ENCODE measurements at regions not wholly inside any gene's neighbourhood (a gene's known extent, or its start where the extent isn't known, plus 50 kb on each side); places are given as distances from the start of the nearest gene placed in this dataset.

DNA sequence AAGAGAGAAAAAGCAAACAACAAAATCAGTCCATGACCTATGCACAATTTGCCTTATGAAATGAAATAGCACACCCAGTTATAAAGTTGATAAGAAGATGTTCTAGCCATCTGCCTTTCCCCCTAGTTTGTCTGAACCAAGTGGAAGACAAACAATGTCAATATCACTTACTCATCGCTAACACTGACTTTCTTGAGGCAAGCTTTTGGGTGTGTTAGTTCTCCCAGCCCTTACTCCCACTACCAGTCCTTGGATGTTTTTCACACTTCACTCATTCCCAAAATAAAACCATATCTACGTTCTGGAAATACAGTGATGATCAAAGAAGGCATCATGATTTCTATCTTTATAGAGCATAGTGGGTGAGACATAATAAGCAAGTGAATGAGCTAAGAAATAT lies 393.8 kb downstream of the PCDH20 start:
- DNase-seq, result no peak

- no peak for DNase-seq
Measured at GRCh38 chr13:61013796-61014195, 401.9 kb downstream of the PCDH20 start.

DNA sequence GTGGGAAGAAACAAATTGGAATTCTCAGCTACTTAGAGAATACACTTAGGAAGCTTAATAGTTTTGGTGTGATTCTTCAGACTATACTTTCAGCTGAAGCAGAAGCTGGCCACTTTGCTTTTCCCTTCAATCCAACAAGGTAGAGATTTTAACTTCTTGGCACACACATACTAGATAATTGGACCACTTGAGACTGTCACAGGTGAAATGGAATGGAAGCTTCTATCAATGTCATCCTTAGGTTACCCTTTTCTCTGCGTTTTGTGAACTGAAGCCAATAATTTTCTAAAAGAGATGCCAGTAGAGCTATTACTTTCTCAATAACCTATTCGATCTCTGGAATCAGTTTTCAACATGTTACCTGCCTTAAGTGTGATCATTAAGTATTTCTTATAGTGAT lies 405.3 kb downstream of the PCDH20 start:
- DNase-seq, result no peak

GRCh38 chr13:61002686-61003085 lies 413.0 kb downstream of the PCDH20 start:
- DNase-seq, result no peak

DNA sequence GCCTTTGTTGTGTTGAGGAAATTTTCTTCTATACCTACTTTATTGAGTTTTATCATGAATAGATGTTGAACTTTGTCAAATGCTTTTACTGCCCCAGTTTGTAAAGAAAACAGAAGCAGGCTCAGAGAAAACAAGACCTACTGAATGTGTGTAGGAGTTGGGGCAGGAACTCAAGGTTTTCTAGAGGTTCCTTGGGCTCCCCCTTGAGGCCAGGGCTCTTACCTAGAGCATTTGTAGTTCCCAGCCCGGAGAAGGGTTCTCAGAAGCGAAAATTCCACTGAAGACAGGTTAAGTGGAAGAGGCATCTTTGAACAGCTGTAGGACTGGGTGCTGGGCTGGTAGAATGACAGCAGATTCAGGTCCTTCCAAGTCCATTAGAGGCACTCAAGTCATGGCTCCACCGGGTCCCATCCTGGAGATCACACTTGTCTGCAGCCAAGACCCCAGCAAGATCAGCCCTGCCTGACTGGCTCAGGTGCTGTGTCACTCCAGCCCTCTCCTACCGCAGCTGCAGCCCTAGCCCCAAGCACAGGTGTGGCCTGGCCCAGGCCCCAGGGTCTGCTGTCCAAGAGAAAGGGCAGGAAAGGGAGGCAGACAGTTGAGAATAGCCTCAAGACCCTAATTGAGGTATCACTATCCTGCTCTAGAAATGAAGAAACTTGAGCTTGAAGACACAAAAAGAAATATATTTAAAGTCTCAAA lies 425.5 kb downstream of the PCDH20 start:
- DNase-seq, result no peak

GRCh38 chr13:60986301-60986700 lies 429.3 kb downstream of the PCDH20 start:
- DNase-seq, result no peak

GRCh38 chr13:60981407-60981806 lies 434.2 kb downstream of the PCDH20 start:
- no peak for DNase-seq

- DNase-seq, result no peak
Measured at GRCh38 chr13:60976367-60976766, 439.3 kb downstream of the PCDH20 start.

- DNase-seq, result no peak
Measured at GRCh38 chr13:60974296-60974695, 441.4 kb downstream of the PCDH20 start.

DNA sequence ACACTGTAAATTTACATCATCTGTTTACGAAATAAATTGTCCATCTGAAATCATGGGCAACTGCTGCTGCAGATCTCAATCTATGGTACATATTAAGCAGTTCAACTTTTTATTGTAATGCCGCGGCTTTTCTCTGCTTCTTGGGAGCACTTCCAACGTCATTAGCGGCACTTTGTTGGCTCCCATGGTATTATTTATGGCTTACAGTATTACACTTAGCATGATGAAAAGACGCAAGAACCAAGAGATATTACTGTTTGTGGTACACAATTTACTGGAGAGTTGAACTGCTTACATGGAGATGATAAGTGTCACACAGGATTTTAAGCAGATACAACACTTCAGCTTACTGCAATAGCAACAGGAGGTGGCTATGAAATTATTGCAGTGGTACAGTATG lies 442.1 kb downstream of the PCDH20 start:
- no peak for DNase-seq

- DNase-seq, result no peak
Measured at GRCh38 chr13:60970736-60971135, 444.9 kb downstream of the PCDH20 start.

DNA sequence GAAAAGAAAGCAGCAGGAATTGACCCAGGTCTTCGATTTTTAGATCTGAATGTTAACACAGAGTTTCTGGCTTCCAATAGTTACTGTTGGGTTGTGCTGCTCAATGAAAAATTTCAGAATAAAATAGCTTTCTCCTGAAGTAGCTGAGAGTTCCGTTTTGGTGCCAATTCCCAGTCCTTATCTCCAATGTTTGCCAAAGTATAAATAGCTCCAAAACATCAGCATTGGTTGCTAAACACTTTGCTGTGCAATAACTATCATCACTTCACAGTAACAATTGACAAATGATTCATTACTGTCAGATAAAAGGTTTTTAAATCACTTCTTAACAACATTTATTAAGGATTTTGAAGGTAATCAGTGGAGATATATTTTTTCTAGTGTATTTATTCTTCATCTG lies 446.0 kb downstream of the PCDH20 start:
- DNase-seq, result no peak

DNA sequence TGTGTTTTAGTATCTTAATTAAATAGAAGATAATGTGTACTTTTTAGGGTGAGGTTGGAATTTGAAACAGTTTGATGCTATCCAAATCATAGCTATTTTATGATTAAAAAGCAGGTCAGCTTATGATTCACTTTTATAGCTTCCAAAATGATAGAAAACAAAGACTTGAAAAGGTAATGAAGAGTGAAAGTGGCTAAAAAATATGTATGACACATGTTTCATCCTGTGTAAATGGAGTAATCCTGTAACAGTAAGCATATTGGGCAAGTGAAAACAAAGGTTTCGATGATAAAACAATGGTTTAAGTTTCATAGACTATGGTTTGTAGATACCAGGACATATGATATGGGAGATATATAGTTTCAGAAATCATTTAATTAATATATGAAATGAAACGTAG lies 456.2 kb downstream of the PCDH20 start:
- no peak for DNase-seq

GRCh38 chr13:60957816-60958215 lies 457.8 kb downstream of the PCDH20 start:
- DNase-seq, result no peak

GRCh38 chr13:60945396-60945795 lies 470.3 kb downstream of the PCDH20 start:
- DNase-seq, result no peak

DNA sequence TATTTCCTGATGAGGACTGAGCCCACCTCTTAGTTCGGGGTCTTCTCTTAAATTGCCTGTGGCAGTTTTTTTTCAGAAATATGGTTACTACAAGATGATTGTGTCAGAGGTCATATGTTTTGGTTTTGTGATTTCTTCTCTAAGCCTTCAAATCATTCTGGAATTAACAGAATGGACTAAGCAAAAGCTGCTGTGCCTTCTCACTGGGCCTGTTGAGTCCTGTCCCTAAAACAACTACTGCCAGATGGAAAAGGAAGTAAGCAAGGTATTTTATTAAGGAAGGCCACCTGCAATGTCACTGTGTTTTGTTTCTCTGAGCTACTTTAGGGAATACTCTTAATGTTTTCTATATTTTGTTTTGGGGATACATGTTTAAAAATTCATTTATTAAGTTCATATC lies 470.8 kb downstream of the PCDH20 start:
- DNase-seq, result no peak

DNA sequence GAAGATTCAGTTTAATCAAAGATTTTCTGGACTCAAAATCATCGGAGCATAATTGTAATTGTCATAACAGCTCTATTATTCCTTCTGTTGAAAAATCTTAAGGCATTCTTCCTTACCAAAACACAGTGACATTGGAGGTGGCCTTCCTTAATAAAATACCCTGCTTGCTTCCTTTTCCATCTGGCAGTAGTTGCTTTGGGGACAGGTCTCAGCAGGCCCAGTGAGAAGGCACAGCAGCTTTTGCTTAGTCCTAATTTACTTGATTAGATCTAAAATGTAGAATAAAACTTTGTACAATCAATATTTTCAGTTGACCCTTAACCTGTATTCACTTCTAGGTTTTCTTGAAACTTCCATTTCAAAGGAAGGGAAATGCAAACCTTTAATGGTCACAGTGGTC lies 471.6 kb downstream of the PCDH20 start:
- DNase-seq, result no peak

GRCh38 chr13:60936281-60936680 lies 479.4 kb downstream of the PCDH20 start:
- DNase-seq, result no peak

DNA sequence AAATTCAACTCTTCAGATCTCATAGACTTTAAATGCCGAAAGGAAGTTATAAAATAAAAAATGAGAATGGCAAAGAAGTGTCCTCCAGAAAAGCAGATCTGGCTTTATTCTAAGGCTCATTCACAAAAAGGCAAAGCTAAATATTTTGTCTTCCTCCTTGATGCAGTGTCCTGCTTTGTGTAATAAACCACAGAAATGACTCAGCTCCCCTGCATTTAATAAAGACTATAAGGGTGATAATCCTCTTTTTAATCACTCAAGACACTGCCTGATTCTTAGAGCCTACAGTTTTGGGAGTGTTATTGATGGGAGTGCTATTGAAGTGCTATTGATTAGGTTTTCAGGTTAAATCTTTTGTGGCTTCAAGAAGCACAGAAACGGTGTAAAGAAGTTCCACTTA lies 482.0 kb downstream of the PCDH20 start:
- no peak for DNase-seq

- DNase-seq, result no peak
Measured at GRCh38 chr13:60931858-60932546, 483.6 kb downstream of the PCDH20 start.

DNA sequence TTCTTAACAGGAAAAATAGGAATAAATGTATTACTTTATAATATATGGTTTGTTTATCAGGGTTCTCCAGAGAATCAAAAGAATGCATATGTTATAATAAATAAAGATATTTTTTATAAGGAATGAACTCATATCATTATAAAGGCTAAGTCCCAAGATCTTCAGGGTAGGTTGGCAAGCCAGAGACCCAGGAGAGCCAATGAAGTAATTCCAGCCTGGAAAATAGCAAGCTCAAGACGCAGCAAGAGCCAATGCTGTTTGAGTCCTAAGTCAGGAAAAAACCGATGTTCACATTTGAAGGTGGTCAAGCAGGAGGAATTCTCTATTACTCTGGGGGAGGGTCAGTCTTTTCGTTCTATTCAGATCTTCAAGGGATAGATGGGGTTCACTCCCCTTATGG lies 490.0 kb downstream of the PCDH20 start:
- DNase-seq, result no peak

DNA sequence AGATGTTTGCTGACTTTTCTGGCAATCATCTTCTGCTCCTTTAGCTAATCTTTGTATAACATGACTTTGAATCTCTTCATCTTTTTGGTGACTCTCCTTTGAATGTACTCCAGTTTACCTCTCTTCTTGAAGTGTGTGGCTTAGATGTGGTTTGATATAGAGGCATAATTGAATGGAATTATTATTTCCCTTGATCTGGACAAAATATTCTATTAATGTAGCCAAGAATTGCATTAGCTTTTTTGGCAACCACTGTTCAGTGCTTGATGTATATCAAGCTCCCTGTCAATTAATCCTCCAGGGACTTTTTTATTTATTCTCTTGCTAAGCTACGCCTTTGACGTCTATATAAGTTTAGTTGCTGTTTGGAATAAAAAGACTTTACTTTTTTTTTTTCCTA lies 490.8 kb downstream of the PCDH20 start:
- no peak for DNase-seq

DNA sequence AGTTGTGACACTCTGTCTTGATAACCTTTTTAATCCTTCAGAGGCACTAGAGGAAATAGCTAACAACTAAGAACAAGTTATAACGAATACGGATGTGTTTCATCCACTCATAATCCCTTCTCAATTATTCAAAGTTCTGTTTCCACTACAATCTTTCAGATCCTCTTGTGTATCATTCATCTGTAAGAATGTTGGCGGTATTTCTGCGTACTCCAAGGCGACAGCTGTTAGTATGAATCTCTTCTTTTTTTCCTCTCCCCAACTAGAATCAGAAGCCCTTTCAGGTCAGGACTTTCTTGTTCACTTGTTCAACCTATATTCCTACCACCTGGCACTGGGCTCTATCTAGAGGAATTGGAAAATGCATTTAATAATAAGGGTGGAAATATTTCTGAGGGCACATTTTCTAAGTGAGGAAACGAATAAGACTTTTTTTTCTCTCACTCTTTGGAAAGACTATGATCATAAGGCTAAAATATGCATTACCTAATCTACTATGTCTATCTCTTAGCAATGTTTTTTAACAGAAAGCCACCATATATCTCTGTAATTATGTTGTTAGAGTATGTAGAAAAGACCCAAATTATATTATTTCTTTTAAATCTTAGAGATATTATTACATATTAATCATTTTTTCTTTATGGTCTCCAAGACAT lies 492.9 kb downstream of the PCDH20 start:
- DNase-seq, result no peak

DNA sequence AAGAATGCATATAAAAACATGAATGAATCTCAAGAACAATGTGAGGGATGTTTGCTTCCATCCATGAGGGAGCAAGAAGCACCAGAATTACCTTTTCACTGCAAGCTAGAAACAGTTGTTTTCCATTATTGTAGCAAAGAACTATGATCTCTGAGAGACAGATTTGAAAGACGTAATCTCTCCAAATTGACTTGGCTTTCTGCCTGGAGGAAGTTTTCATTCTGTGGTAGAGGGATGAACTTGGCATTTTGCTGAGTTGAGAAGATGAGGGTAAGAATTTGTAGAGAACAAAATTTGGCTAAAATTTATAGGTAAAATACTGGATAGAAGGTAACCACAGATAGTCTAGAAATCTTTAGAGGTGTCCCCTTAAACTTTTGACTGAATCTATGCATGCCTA lies 496.8 kb downstream of the TDRD3 start:
- DNase-seq, result no peak
